ENCODE measurements at regions not wholly inside any gene's neighbourhood (a gene's known extent, or its start where the extent isn't known, plus 50 kb on each side); places are given as distances from the start of the nearest gene placed in this dataset.

- 72 to 100% methylated on average over 1 of the region's 1 CpG for WGBS, 2 donors
- H3K4me3 ChIP-seq (ENCODE audit: low read depth, poor library complexity, severe bottlenecking) = no peak overlapping the region
- DNase-seq (ENCODE audit: low spot score in 2 of 2) = no peak
- no peak for TF ChIP-seq POLR2A (IDR thresholded peaks at IDR 0.05)
- TF ChIP-seq CTCF (IDR thresholded peaks at IDR 0.05) = no peak
- intact Hi-C loops (cut with DNase I; ENCODE audit: low total_unique reads) = no loop called here
These were observed 238.8 kb downstream of the OR13H1 start for GRCh38 chrX:131782646-131783045.

GRCh38 chrX:131783555-131784308, 239.4 kb upstream of the STK26 start:
- TF ChIP-seq CTCF (IDR thresholded peaks at IDR 0.05) = no peak
- 57 to 93% methylated on average over 15 of the region's 15 CpGs for WGBS, 2 donors
- peak in 1 of 2 donors; percentile 89 for DNase-seq (ENCODE audit: low spot score in 2 of 2)
- no peak overlapping the region for H3K4me3 ChIP-seq (ENCODE audit: low read depth, poor library complexity, severe bottlenecking)
- intact Hi-C loops (cut with DNase I; ENCODE audit: low total_unique reads) = no loop called here

GRCh38 chrX:131789664-131790063, 233.4 kb upstream of the STK26 start:
- intact Hi-C loops (cut with DNase I; ENCODE audit: low total_unique reads) = no loop called here
- 59 to 63% methylated on average over 2 of the region's 2 CpGs for WGBS, 2 donors
- TF ChIP-seq POLR2A (IDR thresholded peaks at IDR 0.05) (no peak), CTCF (IDR thresholded peaks at IDR 0.05) (no peak)
- no peak for DNase-seq (ENCODE audit: low spot score in 2 of 2)
- H3K4me3 ChIP-seq (ENCODE audit: low read depth, poor library complexity, severe bottlenecking) = no peak overlapping the region

- intact Hi-C loops (cut with DNase I; ENCODE audit: low total_unique reads) = no loop called here
- DNase-seq (ENCODE audit: low spot score in 2 of 2) = no peak
- WGBS, 2 donors = 53 to 90% methylated on average over 9 of the region's 9 CpGs
These were observed 231.3 kb upstream of the STK26 start for GRCh38 chrX:131791608-131792355.

GRCh38 chrX:131792356-131792749, 230.7 kb upstream of the STK26 start:
- intact Hi-C loops (cut with DNase I; ENCODE audit: low total_unique reads) = no loop called here

More at GRCh38 chrX:131791608-131792355, 231.3 kb upstream of the STK26 start:
- no peak overlapping the region for H3K4me3 ChIP-seq (ENCODE audit: low read depth, poor library complexity, severe bottlenecking)
- TF ChIP-seq CTCF (IDR thresholded peaks at IDR 0.05) (no peak), POLR2A (IDR thresholded peaks at IDR 0.05) (no peak)

More at GRCh38 chrX:131792356-131792749, 230.7 kb upstream of the STK26 start:
- H3K4me3 ChIP-seq (ENCODE audit: low read depth, poor library complexity, severe bottlenecking) = no peak overlapping the region
- WGBS, 2 donors = 40 to 98% methylated on average over 12 to 13 of the region's 13 CpGs
- peak in 1 of 2 donors; percentile 96 for DNase-seq (ENCODE audit: low spot score in 2 of 2)
- TF ChIP-seq POLR2A (IDR thresholded peaks at IDR 0.05) (no peak), CTCF (IDR thresholded peaks at IDR 0.05) (no peak)
